GM12878 (cell line): ENCODE measurements at regions not wholly inside any gene's neighbourhood (a gene's known extent, or its start where the extent isn't known, plus 50 kb on each side); places are given as distances from the start of the nearest gene placed in this dataset.

Experiments
- ATAC-seq: fragments of 200-7000 bp; cut with Tn5 transposase; 3 replicates; pipeline ENCODE4 v1.9.1; 2020; ENCODE audit warnings: mild to moderate bottlenecking, moderate library complexity
- BruUV-seq: library from RNA; stranded (reverse); fragments of 400-500 nt; replicated peaks from 2 replicates; lab custom pipeline; 2021; lab: Mats Ljungman, UMichigan
- CTCF ChIA-PET: fragments of 300-600 bp; sonication (Branson Sonifier 250); formaldehyde crosslinking; extraction: SDS; loops from one replicate; lab custom pipeline; 2021; ENCODE audit warnings: inconsistent platforms; lab: Yijun Ruan, JAX
- POLR2A ChIA-PET: fragments of 350-600 bp; formaldehyde crosslinking; extraction: SDS; loops from one replicate; lab custom pipeline; 2021; ENCODE audit warnings: inconsistent platforms; lab: Charles Lee
- RAD21 ChIA-PET: fragments of 300-600 bp; sonication (Branson Sonifier 250); formaldehyde crosslinking; loops from one replicate; lab custom pipeline; 2023; ENCODE audit warnings: antibody characterized with exemption; ENCODE audit not compliant: unreplicated experiment; lab: Charles Lee
- SMC1A ChIA-PET: fragments of 300-600 bp; sonication (Branson Sonifier 250); formaldehyde crosslinking; loops from one replicate; lab custom pipeline; 2023; ENCODE audit not compliant: unreplicated experiment, uncharacterized antibody; lab: Charles Lee
- DNase-seq: peaks from one replicate; pipeline ENCODE4 v3.0.0-alpha.2; 2011; ENCODE audit warnings: low read depth, low spot score
- FAIRE-seq: peaks from 3 replicates; lab custom pipeline; 2011; peaks lifted over from hg19 to GRCh38; lab: Jason Lieb, UNC
- H2AFZ ChIP-seq: 2 replicates; pipeline ENCODE4 v1.6.0; 2011; ENCODE audit warnings: low read depth, low read length, control low read depth; ENCODE audit not compliant: control insufficient read depth
- H3K27ac ChIP-seq: 2 replicates; pipeline ENCODE4 v1.5.1; 2011; ENCODE audit warnings: control low read depth; ENCODE audit not compliant: control insufficient read depth, insufficient read depth
- H3K27me3 ChIP-seq, 2 experiments: replicated peaks in 1 of 2; 2 replicates each; pipeline versions ENCODE4 v1.6.0 to v1.6.1; 2011; ENCODE audit warnings: low read length in 1 of 2; ENCODE audit not compliant: control insufficient read depth in 2 of 2, insufficient read depth in 2 of 2
- H3K36me3 ChIP-seq, 2 experiments: 2 replicates each; pipeline ENCODE4 v1.5.1; 2011; ENCODE audit warnings: low read length in 1 of 2; ENCODE audit not compliant: control insufficient read depth in 2 of 2, insufficient read depth in 2 of 2
- H3K4me1 ChIP-seq: 2 replicates; pipeline ENCODE4 v1.6.1; 2011; ENCODE audit warnings: mild to moderate bottlenecking, low read length, moderate library complexity, mixed read lengths; ENCODE audit not compliant: control insufficient read depth, insufficient read depth
- H3K4me2 ChIP-seq: 2 replicates; pipeline ENCODE4 v1.6.0; 2011; ENCODE audit warnings: control low read depth; ENCODE audit not compliant: control insufficient read depth, insufficient read depth
- H3K4me3 ChIP-seq: fragments of 200-600 bp; sonication (generic); 2 replicates; pipeline ENCODE4 v1.5.1; 2016
- H3K79me2 ChIP-seq: 2 replicates; pipeline ENCODE4 v1.6.0; 2011; ENCODE audit warnings: low read length; ENCODE audit not compliant: control insufficient read depth, insufficient read depth
- H3K9ac ChIP-seq: 2 replicates; pipeline ENCODE4 v1.8.0; 2011; ENCODE audit warnings: low read length, control low read depth, mixed read lengths; ENCODE audit not compliant: control insufficient read depth, insufficient read depth
- H3K9me3 ChIP-seq: replicated peaks from 3 replicates; pipeline ENCODE4 v1.5.1; 2011; ENCODE audit warnings: mild to moderate bottlenecking, low read length; ENCODE audit not compliant: control insufficient read depth, insufficient read depth
- H4K20me1 ChIP-seq: 2 replicates; pipeline ENCODE4 v1.6.0; 2011; ENCODE audit not compliant: control insufficient read depth, insufficient read depth
- BMI1 ChIP-seq: fragments of 450-650 bp; IDR thresholded peaks from 2 replicates; pipeline ENCODE4 v1.6.1; 2016; ENCODE audit warnings: mild to moderate bottlenecking, moderate library complexity, borderline replicate concordance
- CREB1 ChIP-seq: IDR thresholded peaks from 2 replicates; pipeline ENCODE4 v1.6.1; 2012; ENCODE audit warnings: low read depth, mild to moderate bottlenecking, inconsistent platforms
- CREM ChIP-seq: IDR thresholded peaks from 2 replicates; pipeline ENCODE4 v1.6.1; 2014; ENCODE audit warnings: antibody characterized with exemption, low read depth
- E2F4 ChIP-seq: IDR thresholded peaks from 2 replicates; pipeline ENCODE4 v1.6.1; 2012; ENCODE audit warnings: low read depth, low read length, improper control_type of control experiment
- ESRRA ChIP-seq: IDR thresholded peaks from 2 replicates; pipeline ENCODE4 v1.6.1; 2012; ENCODE audit warnings: mild to moderate bottlenecking, low read length, improper control_type of control experiment
- HDAC2 ChIP-seq: fragments of 200-600 bp; sonication (generic); IDR thresholded peaks from 2 replicates; pipeline ENCODE4 v1.6.1; 2017
- IRF3 ChIP-seq: fragments of 450-650 bp; IDR thresholded peaks from 2 replicates; pipeline ENCODE4 v1.6.1; 2014; ENCODE audit warnings: mild to moderate bottlenecking
- MTA3 ChIP-seq: IDR thresholded peaks from 2 replicates; pipeline ENCODE4 v1.6.1; 2012; ENCODE audit warnings: low read length, inconsistent platforms, borderline replicate concordance
- MXI1 ChIP-seq: fragments of 150-350 bp; IDR thresholded peaks from 2 replicates; pipeline ENCODE4 v1.6.1; 2011; ENCODE audit warnings: low read depth, mild to moderate bottlenecking, inconsistent platforms, low read length, improper control_type of control experiment
- POLR2A ChIP-seq: IDR thresholded peaks from 2 replicates; pipeline ENCODE4 v1.6.1; 2011; ENCODE audit warnings: low read depth, mild to moderate bottlenecking, low read length
- SIX5 ChIP-seq: IDR thresholded peaks from 2 replicates; pipeline ENCODE4 v1.6.1; 2011; ENCODE audit warnings: mild to moderate bottlenecking, low read depth, low read length, moderate library complexity; ENCODE audit not compliant: severe bottlenecking
- SPI1 ChIP-seq: IDR thresholded peaks from 2 replicates; pipeline ENCODE4 v1.6.1; 2011; ENCODE audit warnings: low read depth, mild to moderate bottlenecking, low read length, moderate library complexity, borderline replicate concordance; ENCODE audit not compliant: insufficient read depth
- SRF ChIP-seq, 2 experiments: IDR thresholded peaks; 2 replicates each; pipeline ENCODE4 v1.6.1; 2011; ENCODE audit warnings: low read depth in 2 of 2, low read length in 2 of 2, mild to moderate bottlenecking in 1 of 2, moderate library complexity in 1 of 2
- TCF3 ChIP-seq: IDR thresholded peaks from 2 replicates; pipeline ENCODE4 v1.6.1; 2012; ENCODE audit warnings: low read depth, mild to moderate bottlenecking, low read length, borderline replicate concordance; ENCODE audit not compliant: insufficient read depth
- YY1 ChIP-seq: IDR thresholded peaks from 2 replicates; pipeline ENCODE4 v1.6.1; 2011; ENCODE audit warnings: low read depth, mild to moderate bottlenecking, low read length
- ZNF207 ChIP-seq: fragments of 450-650 bp; IDR thresholded peaks from 2 replicates; pipeline ENCODE4 v1.6.1; 2014; ENCODE audit warnings: antibody characterized with exemption, mild to moderate bottlenecking, borderline replicate concordance
- WGBS: methylation state at CpG from one replicate; pipeline ENCODE4 v1.1.6; 2016; ENCODE audit warnings: low lambda C conversion rate; ENCODE audit not compliant: insufficient replicate concordance, insufficient coverage; ENCODE audit errors: missing lambda C conversion rate; 5-methylcytosine and 5-hydroxymethylcytosine counted together
- in situ Hi-C: fragments of 300-500 bp; cut with MboI; formaldehyde crosslinking; loops from 9 replicates; pipeline ENCODE4 v1.14.3; 2018; ENCODE audit warnings: mixed read lengths
- intact Hi-C: fragments of 100-400 bp; cut with micrococcal nuclease; formaldehyde crosslinking; loops from one replicate; pipeline ENCODE4 v1.14.2; 2022; ENCODE audit not compliant: unreplicated experiment
- TF ChIP-seq, protein P1 (sequence below): IDR thresholded peaks from 2 replicates; pipeline ENCODE4 v1.6.1; 2011; ENCODE audit warnings: borderline replicate concordance, low read depth, mild to moderate bottlenecking, moderate library complexity, low read length; ENCODE audit not compliant: insufficient read depth, poor library complexity, severe bottlenecking
- TF ChIP-seq, protein P2 (sequence below), 3 experiments: IDR thresholded peaks in 2 of 3; conservative IDR thresholded peaks in 1 of 3; 2 replicates each; pipeline ENCODE4 v1.5.1; 2011; ENCODE audit warnings: low read depth in 3 of 3, low read length in 3 of 3, mild to moderate bottlenecking in 3 of 3, control low read depth in 2 of 3, moderate library complexity in 2 of 3, inconsistent platforms in 1 of 3, mixed read lengths in 1 of 3; ENCODE audit not compliant: control insufficient read depth in 2 of 3, insufficient read depth in 1 of 3; ENCODE audit errors: extremely low read depth in 1 of 3
- TF ChIP-seq, protein P3 (sequence below): IDR thresholded peaks from 2 replicates; pipeline ENCODE4 v1.6.1; 2011; ENCODE audit warnings: low read depth, low read length, improper control_type of control experiment, borderline replicate concordance

- H2AFZ ChIP-seq: no peak overlapping the region
- no TSS peak for BruUV-seq
- in situ Hi-C loops: no loop called here
These were observed 819.2 kb downstream of the SATB2 start for GRCh38 chr2:198638577-198638976.

More at GRCh38 chr2:198638577-198638976, 819.2 kb downstream of the SATB2 start:
- 0% methylated on average over 3 of the region's 3 CpGs for WGBS
- ATAC-seq (no peak), FAIRE-seq (no peak), DNase-seq (no peak)
- H3K4me1 ChIP-seq: no peaks in the 10 kb centered on the region
- TF ChIP-seq HDAC2 (no peak), ZNF207 (no peak), MTA3 (no peak), SIX5 (no peak), E2F4 (no peak), CREB1 (no peak), SPI1 (no peak), CREM (no peak), BMI1 (no peak), POLR2A (no peak), ESRRA (no peak), IRF3 (no peak), YY1 (no peak), SRF (IDR thresholded peaks at IDR 0.05; ENCODE audit: low read depth in 2 of 2, low read length in 2 of 2) (no peak), MXI1 (no peak), TCF3 (no peak)
- TF ChIP-seq, protein P1, sequence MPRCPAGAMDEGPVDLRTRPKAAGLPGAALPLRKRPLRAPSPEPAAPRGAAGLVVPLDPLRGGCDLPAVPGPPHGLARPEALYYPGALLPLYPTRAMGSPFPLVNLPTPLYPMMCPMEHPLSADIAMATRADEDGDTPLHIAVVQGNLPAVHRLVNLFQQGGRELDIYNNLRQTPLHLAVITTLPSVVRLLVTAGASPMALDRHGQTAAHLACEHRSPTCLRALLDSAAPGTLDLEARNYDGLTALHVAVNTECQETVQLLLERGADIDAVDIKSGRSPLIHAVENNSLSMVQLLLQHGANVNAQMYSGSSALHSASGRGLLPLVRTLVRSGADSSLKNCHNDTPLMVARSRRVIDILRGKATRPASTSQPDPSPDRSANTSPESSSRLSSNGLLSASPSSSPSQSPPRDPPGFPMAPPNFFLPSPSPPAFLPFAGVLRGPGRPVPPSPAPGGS: no peak
- TF ChIP-seq, protein P2, sequence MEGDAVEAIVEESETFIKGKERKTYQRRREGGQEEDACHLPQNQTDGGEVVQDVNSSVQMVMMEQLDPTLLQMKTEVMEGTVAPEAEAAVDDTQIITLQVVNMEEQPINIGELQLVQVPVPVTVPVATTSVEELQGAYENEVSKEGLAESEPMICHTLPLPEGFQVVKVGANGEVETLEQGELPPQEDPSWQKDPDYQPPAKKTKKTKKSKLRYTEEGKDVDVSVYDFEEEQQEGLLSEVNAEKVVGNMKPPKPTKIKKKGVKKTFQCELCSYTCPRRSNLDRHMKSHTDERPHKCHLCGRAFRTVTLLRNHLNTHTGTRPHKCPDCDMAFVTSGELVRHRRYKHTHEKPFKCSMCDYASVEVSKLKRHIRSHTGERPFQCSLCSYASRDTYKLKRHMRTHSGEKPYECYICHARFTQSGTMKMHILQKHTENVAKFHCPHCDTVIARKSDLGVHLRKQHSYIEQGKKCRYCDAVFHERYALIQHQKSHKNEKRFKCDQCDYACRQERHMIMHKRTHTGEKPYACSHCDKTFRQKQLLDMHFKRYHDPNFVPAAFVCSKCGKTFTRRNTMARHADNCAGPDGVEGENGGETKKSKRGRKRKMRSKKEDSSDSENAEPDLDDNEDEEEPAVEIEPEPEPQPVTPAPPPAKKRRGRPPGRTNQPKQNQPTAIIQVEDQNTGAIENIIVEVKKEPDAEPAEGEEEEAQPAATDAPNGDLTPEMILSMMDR (IDR thresholded peaks at IDR 0.05 in 2 of 3, conservative IDR thresholded peaks at IDR 0.05 in 1 of 3; ENCODE audit: control insufficient read depth in 2 of 3, extremely low read depth in 1 of 3, insufficient read depth in 1 of 3, low read depth in 3 of 3, low read length in 3 of 3): no peak
- TF ChIP-seq, protein P3, sequence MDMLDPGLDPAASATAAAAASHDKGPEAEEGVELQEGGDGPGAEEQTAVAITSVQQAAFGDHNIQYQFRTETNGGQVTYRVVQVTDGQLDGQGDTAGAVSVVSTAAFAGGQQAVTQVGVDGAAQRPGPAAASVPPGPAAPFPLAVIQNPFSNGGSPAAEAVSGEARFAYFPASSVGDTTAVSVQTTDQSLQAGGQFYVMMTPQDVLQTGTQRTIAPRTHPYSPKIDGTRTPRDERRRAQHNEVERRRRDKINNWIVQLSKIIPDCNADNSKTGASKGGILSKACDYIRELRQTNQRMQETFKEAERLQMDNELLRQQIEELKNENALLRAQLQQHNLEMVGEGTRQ: no peak
- ChIA-PET CTCF (interaction anchor here (3.3 kb wide), 1 partner anchor 20 kb away, joined by 17 read pairs; no protein-coding TSS in a partner anchor), POLR2A (no interaction called here), SMC1A (interaction anchor here (0.6 to 2.2 kb wide), 3 partner anchors 13 to 135 kb away, joined by 3 to 4 read pairs (median 3); no protein-coding TSS in a partner anchor), RAD21 (interaction anchor here (1.0 kb wide), 1 partner anchor 19 kb away, joined by 3 read pairs; no protein-coding TSS in a partner anchor)
- H3K9me3 ChIP-seq: no peaks in the 10 kb centered on the region
- H3K9ac ChIP-seq: no peak overlapping the region
- no peaks in the 10 kb centered on the region for H3K36me3 ChIP-seq
- no peak overlapping the region for H3K4me2 ChIP-seq
- H3K27ac ChIP-seq: no peak overlapping the region
- H3K27me3 ChIP-seq: no peaks in the 10 kb centered on the region
- H3K4me3 ChIP-seq: no peak overlapping the region
- no peaks in the 10 kb centered on the region for H4K20me1 ChIP-seq
- no peaks in the 10 kb centered on the region for H3K79me2 ChIP-seq
- intact Hi-C loops: no loop called here
